Epithelial cell of prostate (primary cell): ENCODE measurements at regions not wholly inside any gene's neighbourhood (a gene's known extent, or its start where the extent isn't known, plus 50 kb on each side); places are given as distances from the start of the nearest gene placed in this dataset.

Source experiments
- DNase-seq: peaks from one replicate; pipeline ENCODE4 v3.0.0-alpha.2; 2011; ENCODE audit warnings: low read depth, low spot score
- H3K27ac ChIP-seq: fragments of 450-650 bp; 2 replicates; pipeline ENCODE4 v1.5.1; 2017; ENCODE audit warnings: mild to moderate bottlenecking

GRCh38 chr3:55413236-55413635, 73.9 kb downstream of the WNT5A start:
- H3K27ac ChIP-seq, result no peak overlapping the region
- no peak for DNase-seq

- DNase-seq, result no peak
- H3K27ac ChIP-seq, result no peak overlapping the region
These were observed 74.6 kb downstream of the WNT5A start for GRCh38 chr3:55412545-55412944.

GRCh38 chr3:55409806-55410205, 77.3 kb downstream of the WNT5A start:
- H3K27ac ChIP-seq, result no peak overlapping the region
- no peak for DNase-seq

GRCh38 chr3:55408193-55408826, 78.8 kb downstream of the WNT5A start:
- no peak for DNase-seq

GRCh38 chr3:55407426-55407820, 79.7 kb downstream of the WNT5A start:
- H3K27ac ChIP-seq, result no peak overlapping the region
- no peak for DNase-seq

More at GRCh38 chr3:55408193-55408826, 78.8 kb downstream of the WNT5A start:
- H3K27ac ChIP-seq, result no peak overlapping the region

- DNase-seq, result no peak
- H3K27ac ChIP-seq, result no peak overlapping the region
These were observed 80.2 kb downstream of the WNT5A start for GRCh38 chr3:55406696-55407425.

- H3K27ac ChIP-seq, result no peak overlapping the region
- no peak for DNase-seq
These were observed 81.7 kb downstream of the WNT5A start for GRCh38 chr3:55405436-55405835.

GRCh38 chr3:55402886-55403609, 84.1 kb downstream of the WNT5A start:
- no peak overlapping the region for H3K27ac ChIP-seq
- DNase-seq, result peak; percentile 18

- no peak overlapping the region for H3K27ac ChIP-seq
- no peak for DNase-seq
These were observed 106.5 kb downstream of the WNT5A start for GRCh38 chr3:55380561-55380960.

- H3K27ac ChIP-seq, result no peak overlapping the region
- DNase-seq, result no peak
These were observed 110.3 kb downstream of the WNT5A start for GRCh38 chr3:55376753-55377347.

GRCh38 chr3:55373423-55373822, 113.7 kb downstream of the WNT5A start:
- no peak for DNase-seq
- H3K27ac ChIP-seq, result no peak overlapping the region

GRCh38 chr3:55370272-55370671, 116.8 kb downstream of the WNT5A start:
- no peak for DNase-seq
- no peak overlapping the region for H3K27ac ChIP-seq

GRCh38 chr3:55369141-55369847, 117.8 kb downstream of the WNT5A start:
- H3K27ac ChIP-seq, result no peak overlapping the region
- no peak for DNase-seq

- no peak overlapping the region for H3K27ac ChIP-seq
These were observed 118.7 kb downstream of the WNT5A start for GRCh38 chr3:55368366-55368765.

GRCh38 chr3:55367384-55367783, 119.7 kb downstream of the WNT5A start:
- no peak overlapping the region for H3K27ac ChIP-seq
- no peak for DNase-seq

More at GRCh38 chr3:55368366-55368765, 118.7 kb downstream of the WNT5A start:
- DNase-seq, result no peak

- no peak overlapping the region for H3K27ac ChIP-seq
- no peak for DNase-seq
These were observed 122.7 kb downstream of the WNT5A start for GRCh38 chr3:55364421-55364820.

GRCh38 chr3:55362210-55362960, 124.7 kb downstream of the WNT5A start:
- H3K27ac ChIP-seq, result no peak overlapping the region
- peak; percentile 22 for DNase-seq

- no peak overlapping the region for H3K27ac ChIP-seq
- DNase-seq, result no peak
These were observed 129.3 kb downstream of the WNT5A start for GRCh38 chr3:55357796-55358195.

- no peak for DNase-seq
- no peak overlapping the region for H3K27ac ChIP-seq
These were observed 134.4 kb downstream of the WNT5A start for GRCh38 chr3:55352668-55353067.

GRCh38 chr3:55349851-55350250, 137.3 kb downstream of the WNT5A start:
- H3K27ac ChIP-seq, result no peak overlapping the region
- DNase-seq, result no peak
